Astrocyte (in vitro differentiated cells and primary cell): ENCODE measurements at regions not wholly inside any gene's neighbourhood (a gene's known extent, or its start where the extent isn't known, plus 50 kb on each side); places are given as distances from the start of the nearest gene placed in this dataset.

Source experiments
- DNase-seq: peaks from one replicate; pipeline ENCODE4 v3.0.0-alpha.2; 2010; ENCODE audit warnings: low read depth
- FAIRE-seq: peaks from 2 replicates; lab custom pipeline; 2011; peaks lifted over from hg19 to GRCh38; lab: Jason Lieb, UNC
- H2AFZ ChIP-seq: 2 replicates; pipeline ENCODE4 v1.6.0; 2012; ENCODE audit warnings: low read depth, low read length, inconsistent platforms
- H3K27ac ChIP-seq: 2 replicates; pipeline ENCODE4 v1.5.1; 2011; ENCODE audit warnings: low read depth, low read length, inconsistent platforms
- H3K27me3 ChIP-seq: 2 replicates; pipeline ENCODE4 v1.6.0; 2011; ENCODE audit warnings: low read length, inconsistent platforms; ENCODE audit not compliant: insufficient read depth
- H3K36me3 ChIP-seq: 2 replicates; pipeline ENCODE4 v1.5.1; 2011; ENCODE audit warnings: low read length, inconsistent platforms; ENCODE audit not compliant: insufficient read depth
- H3K4me1 ChIP-seq: 2 replicates; pipeline ENCODE4 v1.5.1; 2011; ENCODE audit warnings: low read length, inconsistent platforms; ENCODE audit not compliant: insufficient read depth
- H3K4me2 ChIP-seq: 2 replicates; pipeline ENCODE4 v1.6.0; 2012; ENCODE audit warnings: low read length, inconsistent platforms
- H3K4me3 ChIP-seq: 2 replicates; pipeline ENCODE4 v1.5.1; 2011; ENCODE audit warnings: low read depth, mild to moderate bottlenecking, low read length, inconsistent platforms; ENCODE audit not compliant: insufficient read depth
- H3K79me2 ChIP-seq: 2 replicates; pipeline ENCODE4 v1.6.0; 2012; ENCODE audit warnings: mild to moderate bottlenecking, low read length, inconsistent platforms; ENCODE audit not compliant: insufficient read depth
- H3K9ac ChIP-seq: 2 replicates; pipeline ENCODE4 v1.6.0; 2012; ENCODE audit warnings: mild to moderate bottlenecking, low read length, inconsistent platforms
- H3K9me3 ChIP-seq: 2 replicates; pipeline ENCODE4 v1.5.1; 2012; ENCODE audit warnings: low read depth, mild to moderate bottlenecking, low read length, inconsistent platforms; ENCODE audit not compliant: insufficient read depth
- H4K20me1 ChIP-seq: 2 replicates; pipeline ENCODE4 v1.6.0; 2012; ENCODE audit warnings: low read length, inconsistent platforms; ENCODE audit not compliant: insufficient read depth
- H3K27ac Mint-ChIP-seq: one replicate; pipeline ENCODE4 v1.8.0; 2021; ENCODE audit warnings: mild to moderate bottlenecking, mixed read lengths; ENCODE audit not compliant: unreplicated experiment
- H3K27me3 Mint-ChIP-seq: one replicate; pipeline ENCODE4 v1.8.0; 2021; ENCODE audit warnings: low read depth, mixed read lengths; ENCODE audit not compliant: unreplicated experiment
- H3K36me3 Mint-ChIP-seq: one replicate; pipeline ENCODE4 v1.8.0; 2021; ENCODE audit warnings: low read depth, mixed read lengths; ENCODE audit not compliant: unreplicated experiment
- H3K4me1 Mint-ChIP-seq: one replicate; pipeline ENCODE4 v1.8.0; 2021; ENCODE audit warnings: low read depth, mixed read lengths; ENCODE audit not compliant: unreplicated experiment
- H3K4me3 Mint-ChIP-seq: one replicate; pipeline ENCODE4 v1.8.0; 2021; ENCODE audit warnings: mild to moderate bottlenecking, moderate library complexity, mixed read lengths; ENCODE audit not compliant: unreplicated experiment
- H3K9me3 Mint-ChIP-seq: one replicate; pipeline ENCODE4 v1.8.0; 2021; ENCODE audit warnings: mild to moderate bottlenecking, mixed read lengths; ENCODE audit not compliant: unreplicated experiment
- CTCF ChIP-seq: IDR thresholded peaks from 2 replicates; pipeline ENCODE4 v1.5.1; 2011; ENCODE audit warnings: low read depth, mild to moderate bottlenecking, inconsistent platforms, low read length, moderate library complexity; ENCODE audit not compliant: insufficient read depth
- EZH2 ChIP-seq: IDR thresholded peaks from 2 replicates; pipeline ENCODE4 v1.6.1; 2012; ENCODE audit warnings: mild to moderate bottlenecking, low read length, inconsistent platforms; ENCODE audit not compliant: insufficient read depth

GRCh38 chr9:85147046-85147640, 477.6 kb downstream of the NTRK2 start:
- no peaks in the 10 kb centered on the region for H3K79me2 ChIP-seq
- no peak overlapping the region for H3K27ac ChIP-seq
- H3K9ac ChIP-seq = no peak overlapping the region
- FAIRE-seq (no peak), DNase-seq (no peak)
- Mint-ChIP-seq H3K4me1 (no peaks in the 10 kb centered on the region), H3K27me3 (peaks cover 11% of the 10 kb centered on the region), H3K27ac (no peak overlapping the region), H3K36me3 (peaks cover 2% of the 10 kb centered on the region), H3K9me3 (peaks cover 6% of the 10 kb centered on the region), H3K4me3 (no peak overlapping the region)
- H3K4me1 ChIP-seq = no peaks in the 10 kb centered on the region
- no peak overlapping the region for H2AFZ ChIP-seq
- no peaks in the 10 kb centered on the region for H3K36me3 ChIP-seq
- no peaks in the 10 kb centered on the region for H4K20me1 ChIP-seq
- H3K27me3 ChIP-seq = no peaks in the 10 kb centered on the region
- H3K4me3 ChIP-seq = no peak overlapping the region
- TF ChIP-seq CTCF (no peak), EZH2 (no peak)
- H3K4me2 ChIP-seq = no peak overlapping the region
- peaks cover 6% of the 10 kb centered on the region for H3K9me3 ChIP-seq

- Histone ChIP-seq H3K4me3 (no peak overlapping the region), H3K4me1 (no peaks in the 10 kb centered on the region), H3K36me3 (no peaks in the 10 kb centered on the region), H3K9me3 (peaks cover 6% of the 10 kb centered on the region), H3K79me2 (no peaks in the 10 kb centered on the region), H2AFZ (no peak overlapping the region), H3K9ac (no peak overlapping the region), H3K4me2 (no peak overlapping the region), H4K20me1 (no peaks in the 10 kb centered on the region), H3K27me3 (no peaks in the 10 kb centered on the region), H3K27ac (no peak overlapping the region)
- FAIRE-seq = no peak
- DNase-seq = no peak
- peaks cover 5% of the 10 kb centered on the region for H3K27me3 Mint-ChIP-seq
- H3K27ac Mint-ChIP-seq = no peak overlapping the region
- TF ChIP-seq EZH2 (no peak), CTCF (peak; percentile 51)
- H3K4me1 Mint-ChIP-seq = no peaks in the 10 kb centered on the region
- peaks cover 2% of the 10 kb centered on the region for H3K36me3 Mint-ChIP-seq
- peaks cover 6% of the 10 kb centered on the region for H3K9me3 Mint-ChIP-seq
- H3K4me3 Mint-ChIP-seq = no peak overlapping the region
These were observed 473.4 kb downstream of the NTRK2 start for GRCh38 chr9:85142968-85143367.

GRCh38 chr9:85142496-85142911, 473.0 kb downstream of the NTRK2 start:
- Mint-ChIP-seq H3K27me3 (peaks cover 5% of the 10 kb centered on the region), H3K27ac (no peak overlapping the region), H3K4me1 (no peaks in the 10 kb centered on the region), H3K36me3 (peaks cover 2% of the 10 kb centered on the region), H3K4me3 (no peak overlapping the region), H3K9me3 (peaks cover 6% of the 10 kb centered on the region)
- Histone ChIP-seq H3K27me3 (no peaks in the 10 kb centered on the region), H2AFZ (no peak overlapping the region), H3K79me2 (no peaks in the 10 kb centered on the region), H4K20me1 (no peaks in the 10 kb centered on the region), H3K36me3 (no peaks in the 10 kb centered on the region), H3K4me3 (no peak overlapping the region), H3K4me1 (no peaks in the 10 kb centered on the region), H3K9ac (no peak overlapping the region), H3K9me3 (peaks cover 6% of the 10 kb centered on the region), H3K4me2 (no peak overlapping the region), H3K27ac (no peak overlapping the region)
- TF ChIP-seq CTCF (no peak), EZH2 (no peak)
- FAIRE-seq (no peak), DNase-seq (no peak)
